ENCODE measurements at regions not wholly inside any gene's neighbourhood (a gene's known extent, or its start where the extent isn't known, plus 50 kb on each side); places are given as distances from the start of the nearest gene placed in this dataset.

- CTCF ChIA-PET: no interaction called here
- H3K4me1 Mint-ChIP-seq: no peaks in the 10 kb centered on the region
- no peaks in the 10 kb centered on the region for H3K36me3 Mint-ChIP-seq (ENCODE audit: low read depth)
- H3K4me3 Mint-ChIP-seq: no peak overlapping the region
- POLR2A ChIA-PET: no interaction called here
- no peak overlapping the region for H3K27ac Mint-ChIP-seq
- H3K9me3 Mint-ChIP-seq: no peaks in the 10 kb centered on the region
- H3K27me3 Mint-ChIP-seq: no peaks in the 10 kb centered on the region
- no peak for DNase-seq
Observed at GRCh38 chr10:111801841-111802240, 381.7 kb downstream of the GPAM start.

GRCh38 chr10:111804781-111805180 is 378.8 kb downstream of the GPAM start:
- DNase-seq: no peak
- no peaks in the 10 kb centered on the region for H3K36me3 Mint-ChIP-seq (ENCODE audit: low read depth)
- POLR2A ChIA-PET: no interaction called here
- CTCF ChIA-PET: no interaction called here
- H3K27ac Mint-ChIP-seq: no peak overlapping the region
- no peaks in the 10 kb centered on the region for H3K27me3 Mint-ChIP-seq
- H3K4me3 Mint-ChIP-seq: no peak overlapping the region
- H3K9me3 Mint-ChIP-seq: no peaks in the 10 kb centered on the region
- no peaks in the 10 kb centered on the region for H3K4me1 Mint-ChIP-seq

DNA sequence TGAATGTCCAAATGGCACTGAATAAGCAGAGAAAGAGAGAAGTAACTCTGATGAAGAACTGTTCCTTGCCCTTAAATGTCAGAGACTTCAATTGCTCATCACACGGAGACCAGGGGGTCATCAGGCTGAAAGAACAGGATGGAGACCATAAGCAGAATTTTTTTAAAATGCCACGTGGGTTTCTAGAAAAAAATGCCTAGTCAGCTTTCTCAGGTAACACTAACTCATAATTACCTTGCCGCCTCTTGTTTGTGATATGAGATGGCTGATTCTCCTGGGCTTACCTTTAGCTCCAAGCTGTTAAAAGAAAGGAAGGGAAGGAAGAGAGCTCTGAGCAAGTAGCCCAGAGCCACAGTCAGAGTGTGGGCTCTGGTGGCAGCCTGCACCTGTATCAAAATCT is 372.0 kb downstream of the GPAM start:
- POLR2A ChIA-PET: no interaction called here
- Mint-ChIP-seq H3K4me1 (no peaks in the 10 kb centered on the region), H3K36me3 (ENCODE audit: low read depth) (no peaks in the 10 kb centered on the region), H3K27me3 (no peaks in the 10 kb centered on the region), H3K4me3 (no peak overlapping the region), H3K27ac (no peak overlapping the region), H3K9me3 (peaks cover 5% of the 10 kb centered on the region)
- no peak for DNase-seq
- CTCF ChIA-PET: no interaction called here

DNA sequence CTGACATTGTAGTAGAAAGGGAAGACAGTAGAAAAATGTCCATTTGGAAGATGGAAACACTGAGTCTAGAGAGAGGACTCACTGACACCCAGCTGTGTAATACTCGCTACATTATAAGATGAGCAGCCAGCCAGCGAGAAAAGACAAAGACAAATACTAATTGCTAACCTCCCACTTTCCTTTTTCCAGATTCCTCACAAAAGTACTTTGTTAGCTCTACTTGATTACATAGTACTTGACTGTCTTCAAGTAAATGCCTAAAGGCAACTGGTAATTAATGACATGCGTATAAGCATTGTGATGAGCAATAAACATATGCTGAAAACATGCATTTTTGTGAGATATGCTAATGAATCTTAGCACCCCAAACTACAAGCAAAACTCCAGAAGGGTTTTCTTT is 363.1 kb downstream of the GPAM start:
- ChIA-PET POLR2A (no interaction called here), CTCF (no interaction called here)
- Mint-ChIP-seq H3K4me3 (no peak overlapping the region), H3K27me3 (no peaks in the 10 kb centered on the region), H3K27ac (no peak overlapping the region), H3K4me1 (no peaks in the 10 kb centered on the region), H3K36me3 (ENCODE audit: low read depth) (no peaks in the 10 kb centered on the region), H3K9me3 (no peaks in the 10 kb centered on the region)
- no peak for DNase-seq

DNA sequence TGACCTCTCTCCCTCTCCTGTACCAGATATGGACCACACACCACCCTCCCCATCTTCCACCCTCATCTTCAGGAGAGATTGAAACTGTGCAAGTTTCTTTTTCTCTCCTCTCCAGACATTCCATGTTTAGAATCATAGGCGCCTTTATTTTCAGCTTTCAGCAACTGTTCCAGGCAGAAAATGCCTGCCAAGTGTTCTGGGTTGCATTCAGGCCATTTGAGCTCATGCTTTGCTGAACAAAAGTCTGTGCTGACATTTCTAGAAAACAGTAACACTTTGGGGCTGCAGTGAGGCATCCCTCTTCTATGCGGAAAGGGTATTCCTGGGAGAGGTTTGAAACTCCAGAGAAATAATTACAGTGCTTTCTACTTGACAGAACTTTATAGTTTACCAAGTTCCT is 361.7 kb downstream of the GPAM start:
- no peaks in the 10 kb centered on the region for H3K27me3 Mint-ChIP-seq
- CTCF ChIA-PET: no interaction called here
- no peak overlapping the region for H3K27ac Mint-ChIP-seq
- no peaks in the 10 kb centered on the region for H3K36me3 Mint-ChIP-seq (ENCODE audit: low read depth)
- H3K4me3 Mint-ChIP-seq: no peak overlapping the region
- no peak for DNase-seq
- H3K9me3 Mint-ChIP-seq: no peaks in the 10 kb centered on the region
- POLR2A ChIA-PET: interaction anchor here (0.5 to 0.7 kb wide), 3 partner anchors 23 to 395 kb away, joined by 3 to 4 read pairs (median 3); no protein-coding TSS in a partner anchor
- H3K4me1 Mint-ChIP-seq: no peaks in the 10 kb centered on the region

DNA sequence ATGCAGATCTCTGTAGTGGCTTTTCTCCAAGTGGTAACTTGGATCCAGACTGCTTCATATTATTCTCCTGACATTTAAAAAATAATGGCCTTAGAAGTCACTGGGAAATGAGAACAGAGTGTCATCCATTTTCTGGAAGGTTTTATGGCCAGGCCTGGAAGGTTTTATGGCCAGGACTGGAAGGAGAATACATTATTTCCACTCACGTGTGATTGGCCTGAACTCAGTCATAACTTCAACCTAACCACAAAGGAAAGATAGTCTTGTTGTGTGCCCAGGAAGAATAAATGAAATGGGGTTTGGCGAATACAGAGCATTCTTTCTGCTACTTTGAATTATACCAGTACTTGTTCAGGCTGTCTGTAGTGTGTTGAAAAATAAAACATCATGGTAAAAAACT is 360.9 kb downstream of the GPAM start:
- no peak overlapping the region for H3K4me3 Mint-ChIP-seq
- no peaks in the 10 kb centered on the region for H3K36me3 Mint-ChIP-seq (ENCODE audit: low read depth)
- POLR2A ChIA-PET: no interaction called here
- H3K9me3 Mint-ChIP-seq: no peaks in the 10 kb centered on the region
- CTCF ChIA-PET: no interaction called here
- no peaks in the 10 kb centered on the region for H3K27me3 Mint-ChIP-seq
- H3K27ac Mint-ChIP-seq: no peak overlapping the region
- DNase-seq: no peak
- no peaks in the 10 kb centered on the region for H3K4me1 Mint-ChIP-seq

- Mint-ChIP-seq H3K27me3 (no peaks in the 10 kb centered on the region), H3K9me3 (no peaks in the 10 kb centered on the region), H3K4me3 (no peak overlapping the region), H3K27ac (no peak overlapping the region), H3K4me1 (no peaks in the 10 kb centered on the region), H3K36me3 (ENCODE audit: low read depth) (no peaks in the 10 kb centered on the region)
- POLR2A ChIA-PET: no interaction called here
- no peak for DNase-seq
- CTCF ChIA-PET: no interaction called here
Observed at GRCh38 chr10:111824128-111824527, 359.4 kb downstream of the GPAM start.

- CTCF ChIA-PET: no interaction called here
- no peak for DNase-seq
- no peaks in the 10 kb centered on the region for H3K36me3 Mint-ChIP-seq (ENCODE audit: low read depth)
- POLR2A ChIA-PET: no interaction called here
- no peaks in the 10 kb centered on the region for H3K27me3 Mint-ChIP-seq
- H3K9me3 Mint-ChIP-seq: no peaks in the 10 kb centered on the region
- no peaks in the 10 kb centered on the region for H3K4me1 Mint-ChIP-seq
- H3K4me3 Mint-ChIP-seq: no peak overlapping the region
- no peak overlapping the region for H3K27ac Mint-ChIP-seq
Observed at GRCh38 chr10:111830359-111830758, 353.2 kb downstream of the GPAM start.

DNA sequence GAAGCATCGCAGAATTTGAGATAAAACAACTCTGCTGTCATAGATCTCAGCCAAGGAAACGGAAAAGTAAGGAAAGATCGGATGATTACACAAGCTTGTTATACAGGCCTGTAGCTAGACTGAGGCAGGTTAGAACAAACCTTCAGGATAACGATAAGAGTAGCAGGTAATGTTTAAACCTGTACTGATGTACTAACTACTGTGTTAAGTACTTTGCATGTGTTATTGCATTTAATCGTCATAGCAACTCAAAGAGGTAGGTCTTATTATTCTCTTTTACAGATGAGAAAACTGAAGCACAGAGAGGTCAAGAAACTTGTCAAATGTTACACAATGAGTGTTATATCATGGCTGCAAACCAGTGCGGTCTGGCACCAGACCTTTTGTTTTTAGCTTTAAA is 352.5 kb downstream of the GPAM start:
- CTCF ChIA-PET: no interaction called here
- POLR2A ChIA-PET: no interaction called here
- no peaks in the 10 kb centered on the region for H3K27me3 Mint-ChIP-seq
- H3K36me3 Mint-ChIP-seq (ENCODE audit: low read depth): no peaks in the 10 kb centered on the region
- H3K4me1 Mint-ChIP-seq: no peaks in the 10 kb centered on the region
- DNase-seq: no peak
- no peak overlapping the region for H3K4me3 Mint-ChIP-seq
- no peaks in the 10 kb centered on the region for H3K9me3 Mint-ChIP-seq
- H3K27ac Mint-ChIP-seq: no peak overlapping the region

- H3K4me3 Mint-ChIP-seq: no peak overlapping the region
- H3K36me3 Mint-ChIP-seq (ENCODE audit: low read depth): no peaks in the 10 kb centered on the region
- ChIA-PET POLR2A (no interaction called here), CTCF (interaction anchor here (0.6 kb wide), 2 partner anchors 42 to 238 kb away, joined by 3 to 4 read pairs; no protein-coding TSS in a partner anchor)
- H3K4me1 Mint-ChIP-seq: no peaks in the 10 kb centered on the region
- H3K27ac Mint-ChIP-seq: no peak overlapping the region
- H3K27me3 Mint-ChIP-seq: no peaks in the 10 kb centered on the region
- DNase-seq: no peak
- no peaks in the 10 kb centered on the region for H3K9me3 Mint-ChIP-seq
Observed at GRCh38 chr10:111833251-111833650, 350.3 kb downstream of the GPAM start.

- H3K4me3 Mint-ChIP-seq: no peak overlapping the region
- H3K9me3 Mint-ChIP-seq: no peaks in the 10 kb centered on the region
- CTCF ChIA-PET: no interaction called here
- no peak overlapping the region for H3K27ac Mint-ChIP-seq
- H3K36me3 Mint-ChIP-seq (ENCODE audit: low read depth): no peaks in the 10 kb centered on the region
- POLR2A ChIA-PET: no interaction called here
- no peaks in the 10 kb centered on the region for H3K27me3 Mint-ChIP-seq
- no peaks in the 10 kb centered on the region for H3K4me1 Mint-ChIP-seq
- no peak for DNase-seq
Observed at GRCh38 chr10:111835574-111835973, 348.0 kb downstream of the GPAM start.

DNA sequence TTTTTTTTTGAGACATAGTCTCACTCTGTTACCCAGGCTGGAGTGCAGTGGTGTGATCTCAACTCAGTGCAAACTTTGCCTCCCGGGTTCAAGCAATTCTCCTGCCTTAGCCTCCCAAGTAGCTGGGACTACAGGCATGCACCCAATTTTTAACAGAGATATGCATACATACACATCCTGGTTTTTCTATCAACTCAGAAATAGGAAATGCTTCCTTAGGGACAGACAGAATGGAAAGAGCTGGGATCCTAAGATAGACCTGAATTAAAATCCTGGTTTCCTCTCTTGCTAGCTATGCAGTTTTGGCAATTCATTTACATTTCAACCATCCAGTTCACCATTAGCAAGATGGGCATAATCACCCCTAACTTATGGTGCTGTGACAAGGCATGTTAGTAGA is 347.5 kb downstream of the GPAM start:
- Mint-ChIP-seq H3K4me1 (no peaks in the 10 kb centered on the region), H3K4me3 (no peak overlapping the region), H3K27me3 (no peaks in the 10 kb centered on the region), H3K36me3 (ENCODE audit: low read depth) (no peaks in the 10 kb centered on the region), H3K9me3 (no peaks in the 10 kb centered on the region), H3K27ac (no peak overlapping the region)
- ChIA-PET POLR2A (no interaction called here), CTCF (no interaction called here)
- no peak for DNase-seq

DNA sequence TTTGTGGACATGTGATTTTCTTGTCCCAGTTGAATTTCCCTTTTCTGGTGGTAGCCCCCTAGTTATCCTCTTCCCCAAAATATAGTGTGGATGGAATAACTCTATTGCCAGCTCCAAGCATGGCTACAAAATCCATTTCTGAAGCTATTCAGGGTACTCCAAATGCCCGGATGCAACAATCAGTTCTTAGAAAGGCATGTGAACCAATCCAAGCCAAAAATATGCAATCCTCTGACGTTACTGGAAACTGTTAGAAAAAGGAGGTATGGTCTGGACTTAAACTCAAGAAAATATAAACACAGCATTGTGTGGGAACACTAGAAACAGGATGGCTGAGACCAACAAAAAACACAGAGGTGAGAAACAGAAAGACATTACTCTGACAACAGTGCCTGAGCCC is 347.0 kb downstream of the GPAM start:
- Mint-ChIP-seq H3K36me3 (ENCODE audit: low read depth) (no peaks in the 10 kb centered on the region), H3K4me1 (no peaks in the 10 kb centered on the region), H3K4me3 (no peak overlapping the region), H3K9me3 (no peaks in the 10 kb centered on the region), H3K27ac (no peak overlapping the region), H3K27me3 (no peaks in the 10 kb centered on the region)
- CTCF ChIA-PET: no interaction called here
- DNase-seq: no peak
- POLR2A ChIA-PET: no interaction called here

GRCh38 chr10:111837086-111837485 is 346.5 kb downstream of the GPAM start:
- H3K36me3 Mint-ChIP-seq (ENCODE audit: low read depth): no peaks in the 10 kb centered on the region
- POLR2A ChIA-PET: no interaction called here
- no peak overlapping the region for H3K4me3 Mint-ChIP-seq
- no peaks in the 10 kb centered on the region for H3K9me3 Mint-ChIP-seq
- DNase-seq: no peak
- no peaks in the 10 kb centered on the region for H3K27me3 Mint-ChIP-seq
- no peak overlapping the region for H3K27ac Mint-ChIP-seq
- no peaks in the 10 kb centered on the region for H3K4me1 Mint-ChIP-seq
- CTCF ChIA-PET: no interaction called here

DNA sequence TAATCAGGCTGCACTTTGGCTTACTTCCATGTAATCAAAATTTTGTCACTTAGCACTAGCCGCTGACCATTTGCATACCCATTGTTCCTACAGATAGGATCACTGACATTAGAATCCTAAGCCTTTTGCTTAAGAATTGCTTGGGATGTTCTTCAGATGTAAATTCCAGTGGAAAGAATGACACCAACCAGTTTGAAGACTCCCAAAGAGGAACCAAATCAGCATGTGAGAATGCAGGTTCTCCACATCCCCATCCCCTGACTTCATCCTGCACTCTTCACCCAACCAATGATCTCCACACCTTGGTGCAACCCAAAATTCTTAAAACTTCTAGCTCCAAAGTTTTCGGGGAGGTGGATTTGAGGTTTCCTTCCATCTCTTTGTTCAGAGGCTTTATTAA is 345.6 kb downstream of the GPAM start:
- Mint-ChIP-seq H3K9me3 (no peaks in the 10 kb centered on the region), H3K4me3 (no peak overlapping the region), H3K27ac (no peak overlapping the region), H3K36me3 (ENCODE audit: low read depth) (no peaks in the 10 kb centered on the region), H3K27me3 (no peaks in the 10 kb centered on the region), H3K4me1 (no peaks in the 10 kb centered on the region)
- no peak for DNase-seq
- ChIA-PET CTCF (no interaction called here), POLR2A (no interaction called here)
